NCI-H446 (cell line): ENCODE measurements at regions not wholly inside any gene's neighbourhood (a gene's known extent, or its start where the extent isn't known, plus 50 kb on each side); places are given as distances from the start of the nearest gene placed in this dataset.
"Not testable (repeated sequence)": the region's sequence is repeated elsewhere in the genome, so short reads cannot be mapped to it uniquely, and the experiment has no call there.

ENCODE experiments used
- DNase-seq, 2 experiments: peaks; one replicate each; lab custom pipeline; 2025; lab: John Stamatoyannopoulos, UW

GRCh38 chr15:36067483-36068274 lies 511.7 kb upstream of the CDIN1 start:
- no peak for DNase-seq

GRCh38 chr15:36075333-36075732 lies 504.1 kb upstream of the CDIN1 start:
- peak in 1 of 2 experiments; percentile 24 for DNase-seq

DNA sequence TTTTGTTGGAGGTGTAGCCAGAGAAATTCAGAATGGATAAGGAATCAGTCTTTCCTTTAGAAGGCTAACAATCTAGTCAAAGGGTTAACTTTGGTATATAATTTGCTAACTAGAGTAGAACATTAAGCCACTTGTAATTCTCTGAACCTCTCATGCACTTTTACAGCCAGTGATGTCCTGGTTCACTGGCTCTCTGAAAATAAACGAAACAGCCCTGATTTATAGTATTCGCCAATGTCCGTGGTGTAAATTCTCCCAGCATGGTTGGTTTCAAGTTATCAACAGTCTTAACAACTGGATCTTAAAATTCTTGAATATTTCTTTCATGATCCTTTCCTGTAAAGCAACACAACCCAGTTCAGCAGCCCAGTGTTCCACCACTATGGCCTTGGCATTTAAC lies 500.4 kb upstream of the CDIN1 start:
- no peak for DNase-seq

GRCh38 chr15:36080759-36081158 lies 498.7 kb upstream of the CDIN1 start:
- no peak for DNase-seq

GRCh38 chr15:36090286-36090946 lies 489.0 kb upstream of the CDIN1 start:
- no peak for DNase-seq

DNA sequence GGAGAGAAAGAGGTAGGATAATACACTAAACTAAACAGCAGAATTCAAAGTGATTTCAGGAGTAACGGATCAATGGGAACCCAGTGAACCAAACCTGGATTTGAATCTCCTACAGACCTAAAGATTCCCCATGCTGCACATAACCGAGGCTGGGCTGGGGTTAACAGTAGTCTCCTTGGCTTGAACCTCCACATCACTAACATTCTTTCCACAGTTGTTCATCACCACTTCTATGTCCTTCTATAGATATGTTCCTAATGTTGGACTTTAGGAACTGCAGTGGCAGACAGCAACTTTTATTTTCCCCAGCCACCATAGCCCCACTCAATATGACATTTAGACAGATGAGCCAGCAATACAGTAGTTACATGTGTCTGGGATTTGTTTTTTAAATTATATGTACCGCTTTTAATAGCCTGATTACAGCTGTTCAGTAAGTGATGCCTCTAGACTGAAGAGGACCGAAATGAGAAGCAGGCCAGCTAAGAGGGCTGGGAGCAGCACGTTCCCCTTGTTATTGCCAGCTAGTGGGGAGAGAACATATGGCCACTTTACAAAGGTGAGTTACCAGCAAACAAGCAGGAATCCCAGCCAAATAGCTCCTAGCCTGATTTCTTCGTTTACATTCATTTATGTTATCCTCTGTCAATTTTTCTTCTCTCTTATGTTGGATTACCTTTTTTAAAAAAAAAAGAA lies 472.6 kb upstream of the CDIN1 start:
- peak in 1 of 2 experiments; percentile 38 for DNase-seq

GRCh38 chr15:36108541-36108940 lies 470.9 kb upstream of the CDIN1 start:
- DNase-seq: peak in 1 of 2 experiments; percentile 24

DNA sequence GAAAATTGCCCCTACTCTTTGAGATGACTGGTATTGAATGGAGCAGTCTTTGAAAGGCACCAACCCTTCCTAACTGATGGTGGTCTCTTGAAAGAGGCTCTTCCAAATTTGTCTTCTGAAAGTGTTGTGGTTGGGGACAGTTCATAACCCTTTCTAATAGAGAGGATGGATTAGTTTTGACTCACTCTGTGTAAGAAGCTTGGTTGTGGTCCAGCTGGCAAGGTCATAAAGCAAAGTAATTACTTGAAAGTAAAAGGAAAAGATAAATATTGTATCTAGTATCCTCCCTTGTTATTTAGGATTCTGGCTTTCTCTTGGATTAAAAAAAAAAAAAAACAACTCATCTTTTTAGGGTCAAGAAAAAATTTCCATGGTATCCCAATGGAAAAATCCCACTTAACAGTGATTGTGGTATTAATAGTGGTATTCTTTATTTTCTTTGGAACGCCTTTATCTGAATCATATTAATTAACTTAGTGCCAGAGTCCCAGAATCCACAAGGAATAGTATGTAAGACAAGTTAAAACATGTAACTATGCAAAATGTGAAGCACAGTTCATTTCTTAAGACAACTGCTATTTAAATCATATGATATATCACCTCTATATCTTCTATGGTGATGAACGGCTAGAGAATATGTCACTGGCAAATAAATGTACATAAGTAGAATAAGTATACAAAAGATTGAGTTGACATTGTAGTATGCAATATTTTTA lies 469.3 kb upstream of the CDIN1 start:
- peak in 1 of 2 experiments; percentile 29 for DNase-seq

DNA sequence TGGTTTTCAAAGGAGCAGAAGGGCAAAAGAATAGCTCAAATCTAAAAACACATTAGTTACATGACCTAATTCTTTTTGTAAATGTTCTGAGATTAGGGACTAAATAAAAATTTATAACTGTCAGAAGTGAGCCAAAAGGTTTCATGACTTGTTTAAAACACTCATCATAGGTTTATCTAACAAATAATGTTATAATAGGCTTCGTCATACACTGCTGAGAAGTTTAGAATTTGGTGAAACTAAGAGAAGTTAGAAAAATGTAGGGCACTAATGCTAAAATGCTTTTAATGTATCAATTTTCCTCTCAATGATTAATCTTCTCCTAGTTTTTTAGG lies 468.8 kb upstream of the CDIN1 start:
- DNase-seq: no peak

GRCh38 chr15:36117296-36117787 lies 462.1 kb upstream of the CDIN1 start:
- DNase-seq: no peak

- no peak for DNase-seq
These were observed 453.2 kb upstream of the CDIN1 start for GRCh38 chr15:36126194-36126593.

DNA sequence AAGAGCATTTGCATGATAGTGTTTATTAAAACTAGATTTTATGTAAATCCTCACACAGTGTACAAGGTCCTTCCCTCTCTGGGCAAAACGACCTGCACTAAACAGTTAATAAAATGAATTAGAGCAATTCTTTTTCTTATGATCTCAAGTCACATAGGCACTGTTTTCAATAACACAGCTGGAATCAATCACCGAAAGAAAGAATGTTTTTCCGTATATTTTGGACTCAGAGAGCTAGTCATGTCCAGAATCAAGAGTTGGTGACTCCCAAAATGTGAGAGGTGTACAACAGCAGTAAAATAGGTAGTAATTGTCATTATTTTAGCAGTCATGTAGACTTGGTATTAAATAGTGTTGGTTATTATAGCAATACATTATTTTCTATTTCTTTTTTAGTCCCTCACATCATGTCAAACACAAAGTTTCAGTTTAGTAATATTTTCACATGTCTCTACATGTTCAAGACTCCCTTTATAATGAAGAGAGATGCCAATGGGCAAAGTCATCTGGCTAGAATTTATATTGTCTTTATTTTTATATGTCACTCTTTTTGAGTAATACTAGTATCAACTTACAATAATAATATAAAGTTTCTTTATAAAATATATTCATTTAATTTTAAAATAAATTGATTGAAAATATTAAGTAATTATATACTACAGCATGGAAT lies 448.6 kb upstream of the CDIN1 start:
- DNase-seq: no peak

DNA sequence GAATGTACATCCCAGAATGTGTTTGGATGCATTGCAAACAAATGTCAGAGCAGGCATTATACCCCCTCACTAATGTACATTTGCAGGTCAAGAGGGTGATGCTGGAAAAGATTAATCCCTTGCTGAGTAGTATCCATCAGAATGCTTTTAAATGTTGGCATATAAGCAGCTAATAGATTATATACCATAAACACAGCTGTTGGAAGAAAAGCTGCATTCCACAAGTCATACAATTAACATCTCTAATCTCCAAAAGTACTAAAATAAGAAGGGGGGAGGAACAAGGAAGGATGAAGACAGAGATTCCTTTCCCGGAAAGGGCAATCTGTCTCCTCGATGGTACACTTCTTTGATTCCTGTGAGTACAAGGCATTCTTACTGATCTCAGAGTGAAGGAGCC lies 445.7 kb upstream of the CDIN1 start:
- DNase-seq: no peak

DNA sequence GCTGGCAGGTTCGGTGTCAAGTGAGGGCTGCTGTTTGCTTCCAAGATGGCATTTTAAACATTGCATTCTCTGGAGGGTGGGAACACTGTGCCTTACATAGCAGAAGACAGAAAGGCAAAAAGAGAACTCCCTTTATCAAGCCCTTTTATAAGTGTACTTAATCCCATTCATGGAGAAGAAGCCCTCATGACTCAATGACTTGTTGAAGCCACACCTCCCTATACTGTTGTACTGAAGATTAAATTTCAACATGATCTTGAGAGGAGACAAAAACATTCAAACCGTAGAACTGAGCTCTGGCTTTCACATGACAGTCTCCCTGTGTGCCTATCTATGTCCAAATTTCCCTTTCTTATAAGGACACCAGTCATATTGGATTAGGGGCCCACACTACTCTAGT lies 443.4 kb upstream of the CDIN1 start:
- DNase-seq: no peak

DNA sequence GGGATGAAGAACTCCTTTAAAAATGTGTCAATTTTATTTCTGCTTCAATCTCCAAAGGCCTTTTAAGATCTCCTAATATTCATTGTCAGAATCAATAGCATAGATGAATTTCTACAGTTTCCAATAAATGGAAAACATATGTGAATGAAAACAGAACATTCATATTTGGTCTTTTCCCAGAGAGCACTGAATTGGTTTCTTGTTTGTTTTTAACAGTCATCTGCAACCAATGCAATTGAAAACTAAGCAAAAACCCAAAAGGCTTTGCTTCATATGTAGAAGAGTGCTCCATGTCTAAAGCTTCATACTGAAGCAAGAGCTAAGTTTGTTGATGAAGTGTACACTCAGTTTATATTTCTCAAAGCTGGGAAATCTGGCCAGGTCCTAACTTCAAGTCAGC lies 426.5 kb upstream of the CDIN1 start:
- no peak for DNase-seq

- DNase-seq: no peak
These were observed 422.5 kb upstream of the CDIN1 start for GRCh38 chr15:36156879-36157427.

DNA sequence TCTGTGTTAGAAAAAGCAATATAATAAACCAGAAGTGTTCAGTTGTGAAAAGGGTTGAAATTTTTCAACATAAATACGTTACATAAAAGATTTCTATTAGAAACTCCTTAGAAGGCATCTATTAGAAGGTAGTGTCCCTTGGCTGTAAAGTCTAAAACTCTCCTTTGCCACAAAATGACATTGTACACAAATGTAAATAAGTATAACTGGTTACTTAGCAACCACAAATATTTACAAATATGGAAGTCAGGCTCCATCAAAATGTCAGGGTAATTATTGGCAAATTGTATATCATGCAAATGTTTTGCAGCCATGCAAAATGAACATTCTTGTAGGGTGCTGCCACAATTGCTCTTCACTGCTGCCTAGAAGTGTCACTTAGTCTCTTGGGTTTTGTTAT lies 419.1 kb upstream of the CDIN1 start:
- no peak for DNase-seq

DNA sequence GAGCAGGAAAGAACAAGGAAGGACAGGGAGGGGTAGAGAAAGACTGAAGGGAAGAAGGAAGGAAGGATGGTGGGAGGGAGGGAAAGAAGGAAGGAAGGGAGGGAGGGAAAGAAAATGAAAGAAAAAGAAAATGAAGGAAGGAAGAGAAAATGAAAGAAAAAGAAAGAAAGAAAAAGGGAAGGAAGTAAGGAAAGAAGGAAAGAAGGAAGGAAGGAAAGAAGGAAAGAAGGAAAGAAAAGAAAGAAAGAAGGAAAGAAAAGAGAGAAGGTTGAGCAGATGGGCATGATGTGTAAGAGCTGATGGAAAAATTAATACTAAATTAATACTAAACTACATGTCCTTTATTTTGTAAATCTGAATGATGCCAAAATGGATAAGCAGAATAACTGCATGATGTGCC lies 418.3 kb upstream of the CDIN1 start:
- no peak for DNase-seq

GRCh38 chr15:36161771-36162212 lies 417.6 kb upstream of the CDIN1 start:
- DNase-seq: peak in 1 of 2 experiments; percentile 26

- DNase-seq: not testable (repeated sequence)
These were observed 415.4 kb upstream of the CDIN1 start for GRCh38 chr15:36163983-36164382.

DNA sequence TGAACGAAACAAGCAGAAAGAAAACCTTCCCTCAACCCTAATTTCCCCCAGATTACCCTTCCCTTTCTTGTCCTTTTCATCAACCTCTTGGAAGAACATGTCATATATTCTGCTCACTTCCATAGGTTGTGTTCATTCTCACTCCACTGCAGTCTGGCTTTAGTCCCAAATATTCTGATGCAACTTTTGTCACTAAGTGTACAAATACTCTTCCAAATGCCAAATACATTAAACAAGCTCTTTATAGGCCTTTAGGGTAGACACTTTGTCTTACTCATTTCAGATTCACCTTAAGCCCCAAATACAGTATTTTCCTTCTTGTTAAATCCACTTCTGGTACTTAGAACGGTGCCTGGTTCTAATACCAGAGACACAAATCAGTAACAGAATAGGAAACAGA lies 406.5 kb upstream of the CDIN1 start:
- no peak for DNase-seq
